ENCODE measurements at regions not wholly inside any gene's neighbourhood (a gene's known extent, or its start where the extent isn't known, plus 50 kb on each side); places are given as distances from the start of the nearest gene placed in this dataset.
"Not testable (repeated sequence)": the region's sequence is repeated elsewhere in the genome, so short reads cannot be mapped to it uniquely, and the experiment has no call there.

- no peak for DNase-seq (ENCODE audit: low read depth, low spot score)
Measured at GRCh38 chr16:27638833-27639560, 89.1 kb downstream of the KATNIP start.

GRCh38 chr16:27639561-27640276, 89.8 kb downstream of the KATNIP start:
- DNase-seq (ENCODE audit: low read depth, low spot score) = no peak

GRCh38 chr16:27640277-27640600, 90.3 kb downstream of the KATNIP start:
- no peak for DNase-seq (ENCODE audit: low read depth, low spot score)

- no peak for DNase-seq (ENCODE audit: low read depth, low spot score)
Measured at GRCh38 chr16:27641260-27641659, 91.3 kb downstream of the KATNIP start.

GRCh38 chr16:27641734-27642415, 91.9 kb downstream of the KATNIP start:
- not testable (repeated sequence) for DNase-seq (ENCODE audit: low read depth, low spot score)

GRCh38 chr16:27642756-27643155, 92.8 kb downstream of the KATNIP start:
- DNase-seq (ENCODE audit: low read depth, low spot score) = no peak

- DNase-seq (ENCODE audit: low read depth, low spot score) = no peak
Measured at GRCh38 chr16:27644165-27644564, 94.2 kb downstream of the KATNIP start.

GRCh38 chr16:27645396-27645795, 95.5 kb downstream of the KATNIP start:
- no peak for DNase-seq (ENCODE audit: low read depth, low spot score)

GRCh38 chr16:27646806-27647205, 96.9 kb downstream of the KATNIP start:
- DNase-seq (ENCODE audit: low read depth, low spot score) = no peak

- no peak for DNase-seq (ENCODE audit: low read depth, low spot score)
Measured at GRCh38 chr16:27649021-27649420, 99.1 kb downstream of the KATNIP start.

- DNase-seq (ENCODE audit: low read depth, low spot score) = no peak
Measured at GRCh38 chr16:27650073-27650701, 100.2 kb downstream of the KATNIP start.

GRCh38 chr16:27651301-27651700, 101.4 kb downstream of the KATNIP start:
- no peak for DNase-seq (ENCODE audit: low read depth, low spot score)

- DNase-seq (ENCODE audit: low read depth, low spot score) = no peak
Measured at GRCh38 chr16:27657811-27658210, 107.9 kb downstream of the KATNIP start.

- DNase-seq (ENCODE audit: low read depth, low spot score) = no peak
Measured at GRCh38 chr16:27660507-27660906, 110.6 kb downstream of the KATNIP start.

GRCh38 chr16:27663235-27663634, 113.3 kb downstream of the KATNIP start:
- not testable (repeated sequence) for DNase-seq (ENCODE audit: low read depth, low spot score)

GRCh38 chr16:27665881-27666280, 115.9 kb downstream of the KATNIP start:
- DNase-seq (ENCODE audit: low read depth, low spot score) = no peak

- DNase-seq (ENCODE audit: low read depth, low spot score) = no peak
Measured at GRCh38 chr16:27670071-27670810, 120.3 kb downstream of the KATNIP start.

GRCh38 chr16:27671410-27671809, 121.5 kb downstream of the KATNIP start:
- no peak for DNase-seq (ENCODE audit: low read depth, low spot score)

- DNase-seq (ENCODE audit: low read depth, low spot score) = no peak
Measured at GRCh38 chr16:27676839-27677238, 126.9 kb downstream of the KATNIP start.

GRCh38 chr16:27677263-27677662, 127.3 kb downstream of the KATNIP start:
- no peak for DNase-seq (ENCODE audit: low read depth, low spot score)

- no peak for DNase-seq (ENCODE audit: low read depth, low spot score)
Measured at GRCh38 chr16:27678955-27679354, 129.0 kb downstream of the KATNIP start.

GRCh38 chr16:27679899-27680298, 130.0 kb downstream of the KATNIP start:
- DNase-seq (ENCODE audit: low read depth, low spot score) = no peak

Data from iPS DF 19.7 (cell line).